ENCODE measurements at regions not wholly inside any gene's neighbourhood (a gene's known extent, or its start where the extent isn't known, plus 50 kb on each side); places are given as distances from the start of the nearest gene placed in this dataset.

DNA sequence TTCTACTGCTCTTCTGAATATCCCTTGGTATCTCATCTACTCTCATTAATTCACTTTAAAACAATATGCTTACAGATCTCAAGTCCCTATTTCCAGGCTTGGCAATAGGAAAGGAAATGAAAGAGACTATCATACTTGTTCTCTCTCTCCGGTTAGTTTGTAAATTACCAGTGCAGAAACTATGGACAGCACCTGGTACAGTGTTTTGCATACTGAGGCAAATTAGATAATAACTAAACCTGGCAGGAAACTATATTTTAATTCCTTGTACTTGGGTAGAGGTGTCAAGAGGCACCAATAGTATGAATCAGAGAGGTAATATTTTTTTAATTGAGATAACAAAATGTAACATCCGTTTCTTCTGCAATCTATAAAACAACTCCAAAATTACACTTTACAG is 97.7 kb upstream of the TMEM196 start:
- H3K18ac ChIP-seq (ENCODE audit: extremely low read depth, low read length), result no peak overlapping the region
- peaks cover 5 to 6% of the 10 kb centered on the region in 2 experiments; a peak in 2 of 4 replicates for H3K9me3 ChIP-seq (ENCODE audit: insufficient read depth in 2 of 2, low read depth in 1 of 2, low read length in 1 of 2)
- H3K4me1 ChIP-seq (replicated peaks in 1 of 4; ENCODE audit: control insufficient read depth in 3 of 4, insufficient read depth in 4 of 4, low read length in 3 of 4), result no peaks in the 10 kb centered on the region
- no peak for DNase-seq (ENCODE audit: low read depth in 1 of 2, low spot score in 2 of 2)
- no peaks in the 10 kb centered on the region for H3K23me2 ChIP-seq (ENCODE audit: low read depth, low read length)
- no peak overlapping the region for H4K91ac ChIP-seq (replicated peaks; ENCODE audit: insufficient read length, low read length)
- H4K8ac ChIP-seq (ENCODE audit: extremely low read depth, insufficient read depth, low read length), result no peak overlapping the region
- H3K27me3 ChIP-seq (replicated peaks in 1 of 4; ENCODE audit: control insufficient read depth in 3 of 4, extremely low read depth in 1 of 4, insufficient read depth in 3 of 4, low read length in 3 of 4), result no peaks in the 10 kb centered on the region
- H3K79me2 ChIP-seq (ENCODE audit: control insufficient read depth in 1 of 2, insufficient read depth in 2 of 2, low read length in 2 of 2), result no peaks in the 10 kb centered on the region
- H2BK5ac ChIP-seq (ENCODE audit: low read depth, low read length), result no peak overlapping the region
- no peak for FAIRE-seq
- H3K79me1 ChIP-seq (ENCODE audit: low read depth, low read length), result no peaks in the 10 kb centered on the region
- H2AK5ac ChIP-seq (ENCODE audit: low read depth, low read length), result no peak overlapping the region
- no peaks in the 10 kb centered on the region for H4K20me1 ChIP-seq (replicated peaks in 1 of 2; ENCODE audit: control insufficient read depth in 1 of 2, insufficient read depth in 2 of 2, low read length in 2 of 2)
- H2BK20ac ChIP-seq (ENCODE audit: low read length), result no peak overlapping the region
- ChIA-PET POLR2A (ENCODE audit: partially characterized antibody) (no interaction called here), CTCF (ENCODE audit: partially characterized antibody) (interaction anchor here (1.8 kb wide), 1 partner anchor 117 kb away, joined by 5 read pairs; no protein-coding TSS in a partner anchor)
- no peak overlapping the region for H3K23ac ChIP-seq (ENCODE audit: insufficient read length)
- no peak overlapping the region for H3K56ac ChIP-seq (replicated peaks; ENCODE audit: insufficient read length, low read depth, low read length)
- 94% methylated on average over 2 of the region's 2 CpGs; no CpG with 5 or more reads in 1 of the 2 experiments for WGBS, 2 experiments (ENCODE audit: extremely low coverage in 1 of 2, insufficient coverage in 1 of 2, insufficient read length in 1 of 2, insufficient replicate concordance in 2 of 2, low coverage in 1 of 2, low lambda C conversion rate in 2 of 2, missing lambda C conversion rate in 1 of 2)
- H3K27ac ChIP-seq (ENCODE audit: low read depth, low read length), result no peak overlapping the region
- TF ChIP-seq RFX5 (IDR thresholded peaks at IDR 0.05; ENCODE audit: borderline replicate concordance, low read depth, low read length) (no peak), BACH1 (IDR thresholded peaks at IDR 0.05; ENCODE audit: low read length) (no peak), SIRT6 (IDR thresholded peaks at IDR 0.05; ENCODE audit: low read length) (no peak), CHD1 (IDR thresholded peaks at IDR 0.05; ENCODE audit: low read depth, low read length) (no peak), GTF2F1 (IDR thresholded peaks at IDR 0.05; ENCODE audit: borderline replicate concordance, low read depth, low read length) (no peak), CHD2 (IDR thresholded peaks at IDR 0.05; ENCODE audit: low read length) (no peak)
- H3K14ac ChIP-seq (ENCODE audit: insufficient read length), result no peak overlapping the region
- H4K5ac ChIP-seq (ENCODE audit: insufficient read length, low read depth, low read length), result no peak overlapping the region
- H3K36me3 ChIP-seq (ENCODE audit: control insufficient read depth in 2 of 4, insufficient read depth in 4 of 4, low read length in 3 of 4), result no peaks in the 10 kb centered on the region
- H3K4me3 ChIP-seq (ENCODE audit: extremely low read depth in 1 of 4, insufficient read depth in 2 of 4, low read depth in 3 of 4, low read length in 4 of 4), result no peak overlapping the region
- no peak overlapping the region for H2BK120ac ChIP-seq (replicated peaks; ENCODE audit: low read depth, low read length)
- no peak overlapping the region for H3K4me2 ChIP-seq (ENCODE audit: insufficient read depth in 1 of 2, low read depth in 2 of 2, low read length in 2 of 2)
- no peak overlapping the region for H2BK12ac ChIP-seq (ENCODE audit: low read depth, low read length)
- no peak overlapping the region for H2AFZ ChIP-seq (ENCODE audit: low read length)
- H3K4ac ChIP-seq (replicated peaks; ENCODE audit: insufficient read length, low read depth, low read length), result no peak overlapping the region
- H3K9ac ChIP-seq (replicated peaks in 1 of 4; ENCODE audit: extremely low read depth in 1 of 4, low read depth in 3 of 4, low read length in 3 of 4), result no peak overlapping the region
- no peak overlapping the region for H2BK15ac ChIP-seq (ENCODE audit: low read length)

Data from H1 (cell line).